ENCODE measurements at regions not wholly inside any gene's neighbourhood (a gene's known extent, or its start where the extent isn't known, plus 50 kb on each side); places are given as distances from the start of the nearest gene placed in this dataset.

- Histone ChIP-seq H3K27me3 (no peaks in the 10 kb centered on the region), H3K27ac (no peak overlapping the region), H3K36me3 (no peaks in the 10 kb centered on the region), H3K9me3 (no peaks in the 10 kb centered on the region), H3K4me3 (no peak overlapping the region), H3K4me1 (peaks cover 6 to 24% (median 14%) of the 10 kb centered on the region in 4 donors)
- 93 to 96% methylated on average over 6 to 7 of the region's 7 CpGs for WGBS, 2 donors
- no peak for DNase-seq
- TF ChIP-seq POLR2AphosphoS5 (IDR thresholded peaks at IDR 0.05): no peak
- no peak for TF ChIP-seq CTCF (IDR thresholded peaks at IDR 0.05)
- no peak for TF ChIP-seq EP300 (IDR thresholded peaks at IDR 0.05)
- TF ChIP-seq POLR2A (IDR thresholded peaks at IDR 0.05): no peak
- ATAC-seq (ENCODE audit: low FRiP score in 2 of 2): no peak
Measured at GRCh38 chr6:137772541-137773250, 94.4 kb upstream of the TNFAIP3 start.

GRCh38 chr6:137775227-137775626 lies 91.8 kb upstream of the TNFAIP3 start:
- ATAC-seq (ENCODE audit: low FRiP score in 2 of 2) (no peak), DNase-seq (no peak)
- Histone ChIP-seq H3K9me3 (no peaks in the 10 kb centered on the region), H3K36me3 (no peaks in the 10 kb centered on the region), H3K27ac (peak overlapping the region in 2 of 4 donors; percentile 72 to 81), H3K27me3 (no peaks in the 10 kb centered on the region), H3K4me1 (peaks cover 6 to 14% (median 12%) of the 10 kb centered on the region in 4 donors), H3K4me3 (no peak overlapping the region)
- no peak for TF ChIP-seq CTCF (IDR thresholded peaks at IDR 0.05)
- TF ChIP-seq POLR2AphosphoS5 (IDR thresholded peaks at IDR 0.05): no peak
- no peak for TF ChIP-seq EP300 (IDR thresholded peaks at IDR 0.05)
- no peak for TF ChIP-seq POLR2A (IDR thresholded peaks at IDR 0.05)
- 76 to 77% methylated on average over 2 of the region's 2 CpGs for WGBS, 2 donors

- no peaks in the 10 kb centered on the region for H3K9me3 ChIP-seq
- H3K36me3 ChIP-seq: no peaks in the 10 kb centered on the region
- no peaks in the 10 kb centered on the region for H3K27me3 ChIP-seq
- H3K27ac ChIP-seq: peak overlapping the region in 3 of 4 donors; percentile 50 to 81 (median 72)
- DNase-seq (no peak), ATAC-seq (ENCODE audit: low FRiP score in 2 of 2) (no peak)
- H3K4me1 ChIP-seq: peaks cover 6 to 14% (median 12%) of the 10 kb centered on the region in 4 donors
- 78 to 81% methylated on average over 5 of the region's 5 CpGs for WGBS, 2 donors
- H3K4me3 ChIP-seq: no peak overlapping the region
- peak in 1 of 2 donors; percentile 33 for TF ChIP-seq POLR2AphosphoS5 (IDR thresholded peaks at IDR 0.05)
- TF ChIP-seq POLR2A (IDR thresholded peaks at IDR 0.05): no peak
- TF ChIP-seq EP300 (IDR thresholded peaks at IDR 0.05): no peak
- no peak for TF ChIP-seq CTCF (IDR thresholded peaks at IDR 0.05)
Measured at GRCh38 chr6:137775720-137776119, 91.3 kb upstream of the TNFAIP3 start.

- Histone ChIP-seq H3K27me3 (no peaks in the 10 kb centered on the region), H3K4me3 (no peak overlapping the region), H3K9me3 (no peaks in the 10 kb centered on the region), H3K27ac (peak overlapping the region; percentile 50 to 81 (median 67)), H3K4me1 (peaks cover 6 to 14% (median 12%) of the 10 kb centered on the region in 4 donors), H3K36me3 (no peaks in the 10 kb centered on the region)
- DNase-seq: no peak
- no peak for ATAC-seq (ENCODE audit: low FRiP score in 2 of 2)
- 73 to 77% methylated on average over 9 of the region's 9 CpGs for WGBS, 2 donors
- TF ChIP-seq EP300 (IDR thresholded peaks at IDR 0.05) (no peak), POLR2A (IDR thresholded peaks at IDR 0.05) (no peak), POLR2AphosphoS5 (IDR thresholded peaks at IDR 0.05) (no peak), CTCF (IDR thresholded peaks at IDR 0.05) (no peak)
Measured at GRCh38 chr6:137776256-137776655, 90.8 kb upstream of the TNFAIP3 start.

Measured in upper lobe of left lung (tissue), 6 donors.